ENCODE measurements at regions not wholly inside any gene's neighbourhood (a gene's known extent, or its start where the extent isn't known, plus 50 kb on each side); places are given as distances from the start of the nearest gene placed in this dataset.
A peak's percentile ranks its signal among the peaks of the same experiment; 100 is the strongest.

GRCh38 chr6:131510094-131510493 lies 62.9 kb upstream of the ARG1 start:
- no peak for DNase-seq (ENCODE audit: low read depth)

DNA sequence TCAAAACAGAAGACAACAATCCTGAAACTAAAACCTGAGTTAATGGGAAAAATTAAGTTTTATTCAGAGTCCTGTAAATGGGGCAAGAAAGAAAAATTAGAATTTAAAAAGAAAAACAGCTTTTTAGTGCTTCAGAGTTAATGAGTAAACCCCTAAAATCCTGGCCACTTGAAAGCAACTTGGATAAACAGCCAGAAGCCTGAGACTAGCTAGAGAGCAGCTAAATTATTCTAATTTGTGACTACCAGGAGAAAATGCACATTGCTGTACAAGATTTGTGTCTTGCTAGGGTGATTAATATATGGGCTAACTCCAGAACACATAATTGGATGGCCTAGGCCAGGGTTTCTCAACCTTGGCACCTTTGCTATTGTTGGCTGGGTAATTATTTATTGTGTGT lies 62.4 kb upstream of the ARG1 start:
- DNase-seq (ENCODE audit: low read depth): no peak

GRCh38 chr6:131519670-131520436 lies 53.2 kb upstream of the ARG1 start:
- DNase-seq (ENCODE audit: low read depth): peak; percentile 16
